PC-3 (cell line): ENCODE measurements at regions not wholly inside any gene's neighbourhood (a gene's known extent, or its start where the extent isn't known, plus 50 kb on each side); places are given as distances from the start of the nearest gene placed in this dataset.

Experiments
- ATAC-seq: fragments of 200-7000 bp; cut with Tn5 transposase; 2 replicates; pipeline ENCODE4 v1.9.1; 2020; ENCODE audit warnings: mild to moderate bottlenecking, moderate library complexity
- BruUV-seq: library from RNA; stranded (reverse); fragments of 400-500 nt; replicated peaks from 2 replicates; lab custom pipeline; 2021; lab: Mats Ljungman, UMichigan
- CTCF ChIA-PET: fragments of 300-600 bp; sonication (Branson Sonifier 250); formaldehyde crosslinking; loops from one replicate; lab custom pipeline; 2022; ENCODE audit warnings: antibody characterized with exemption; lab: Charles Lee
- POLR2A ChIA-PET: fragments of 300-600 bp; sonication (Branson Sonifier 250); formaldehyde crosslinking; loops from one replicate; lab custom pipeline; 2022; ENCODE audit warnings: antibody characterized with exemption; ENCODE audit not compliant: unreplicated experiment; lab: Charles Lee
- DNase-seq: peaks from one replicate; pipeline ENCODE4 v3.0.0-alpha.2; 2015
- H2AFZ ChIP-seq: fragments of 300-600 bp; sonication (generic); 2 replicates; pipeline ENCODE4 v1.6.0; 2016; ENCODE audit warnings: antibody characterized with exemption, low read length
- H3F3A ChIP-seq: fragments of 300-600 bp; sonication (generic); one replicate; pipeline ENCODE4 v1.6.0; 2017; ENCODE audit warnings: antibody characterized with exemption, low read length, control low read depth, mild to moderate bottlenecking; ENCODE audit not compliant: unreplicated experiment
- H3K27ac ChIP-seq: fragments of 300-600 bp; sonication (generic); 2 replicates; pipeline ENCODE4 v1.5.1; 2016; ENCODE audit warnings: mild to moderate bottlenecking, low read length
- H3K27me3 ChIP-seq: fragments of 300-600 bp; sonication (generic); 2 replicates; pipeline ENCODE4 v1.6.1; 2016; ENCODE audit warnings: low read length, mixed read lengths
- H3K36me3 ChIP-seq: fragments of 300-600 bp; sonication (generic); 2 replicates; pipeline ENCODE4 v1.6.1; 2016; ENCODE audit warnings: low read depth, mixed run types, low read length, mixed read lengths
- H3K4me1 ChIP-seq: fragments of 300-600 bp; sonication (generic); 2 replicates; pipeline ENCODE4 v1.5.1; 2016; ENCODE audit warnings: low read length; ENCODE audit not compliant: insufficient read depth
- H3K4me2 ChIP-seq: fragments of 300-600 bp; sonication (generic); 2 replicates; pipeline ENCODE4 v1.6.0; 2016; ENCODE audit warnings: low read length
- H3K4me3 ChIP-seq: fragments of 300-600 bp; sonication (generic); 2 replicates; pipeline ENCODE4 v1.5.1; 2016; ENCODE audit warnings: mild to moderate bottlenecking, low read length, mixed read lengths
- H3K79me2 ChIP-seq: fragments of 300-600 bp; sonication (generic); 2 replicates; pipeline ENCODE4 v1.6.1; 2017; ENCODE audit warnings: low read length, mixed read lengths
- H3K9ac ChIP-seq: fragments of 300-600 bp; sonication (generic); 2 replicates; pipeline ENCODE4 v1.6.0; 2016; ENCODE audit warnings: mild to moderate bottlenecking, low read length
- H3K9me2 ChIP-seq: fragments of 300-600 bp; sonication (generic); replicated peaks from 2 replicates; pipeline ENCODE4 v1.6.1; 2016; ENCODE audit warnings: mixed run types, low read length, mixed read lengths
- H3K9me3 ChIP-seq: fragments of 300-600 bp; sonication (generic); 2 replicates; pipeline ENCODE4 v1.6.1; 2016; ENCODE audit warnings: low read length, mixed read lengths
- H4K20me1 ChIP-seq: fragments of 300-600 bp; sonication (generic); 2 replicates; pipeline ENCODE4 v1.6.1; 2016; ENCODE audit warnings: low read length, mixed read lengths
- CTCF ChIP-seq: fragments of 300-600 bp; sonication (generic); conservative IDR thresholded peaks from 2 replicates; pipeline ENCODE4 v1.5.1; 2017; ENCODE audit warnings: antibody characterized with exemption, low read depth, mild to moderate bottlenecking, low read length
- EZH2 ChIP-seq: fragments of 300-600 bp; sonication (generic); IDR thresholded peaks from one replicate; pipeline ENCODE4 v1.6.1; 2017; ENCODE audit warnings: antibody characterized with exemption, mild to moderate bottlenecking, low read length; ENCODE audit not compliant: unreplicated experiment
- EZH2phosphoT487 ChIP-seq: fragments of 300-600 bp; sonication (generic); IDR thresholded peaks from 2 replicates; pipeline ENCODE4 v1.6.1; 2018; ENCODE audit warnings: mild to moderate bottlenecking, antibody characterized with exemption, low read length, borderline replicate concordance
- intact Hi-C: fragments of 100-400 bp; cut with micrococcal nuclease; formaldehyde crosslinking; loops from 2 replicates; pipeline ENCODE4 v1.9.0; 2023

GRCh38 chr7:153475239-153475638 lies 577.0 kb upstream of the DPP6 start:
- Histone ChIP-seq H3K4me3 (no peak overlapping the region), H3F3A (no peaks in the 10 kb centered on the region), H3K27ac (no peak overlapping the region), H3K9me2 (no peaks in the 10 kb centered on the region), H3K27me3 (no peaks in the 10 kb centered on the region), H3K36me3 (no peaks in the 10 kb centered on the region), H3K4me2 (no peak overlapping the region), H3K79me2 (no peaks in the 10 kb centered on the region), H3K4me1 (no peaks in the 10 kb centered on the region), H3K9me3 (0 out of 2 replicates have a peak, but pooled peaks cover 6% of the 10 kb centered on the region), H2AFZ (no peak overlapping the region), H3K9ac (no peak overlapping the region), H4K20me1 (no peaks in the 10 kb centered on the region)
- no peak for DNase-seq
- intact Hi-C loops = no loop called here
- ATAC-seq = no peak
- CTCF ChIA-PET = no interaction called here
- no peak for TF ChIP-seq EZH2phosphoT487
- TF ChIP-seq EZH2 = no peak
- no peak for TF ChIP-seq CTCF
- POLR2A ChIA-PET = no interaction called here
- BruUV-seq = no TSS peak

- H3K4me3 ChIP-seq = no peak overlapping the region
- DNase-seq (no peak), ATAC-seq (no peak)
- no peaks in the 10 kb centered on the region for H3K79me2 ChIP-seq
- no peaks in the 10 kb centered on the region for H3F3A ChIP-seq
- H4K20me1 ChIP-seq = no peaks in the 10 kb centered on the region
- no peaks in the 10 kb centered on the region for H3K4me1 ChIP-seq
- TF ChIP-seq CTCF = no peak
- TF ChIP-seq EZH2phosphoT487 = no peak
- TF ChIP-seq EZH2 = no peak
- no peak overlapping the region for H3K27ac ChIP-seq
- intact Hi-C loops = no loop called here
- H3K36me3 ChIP-seq = no peaks in the 10 kb centered on the region
- H3K27me3 ChIP-seq = no peaks in the 10 kb centered on the region
- H3K9me2 ChIP-seq = no peaks in the 10 kb centered on the region
- ChIA-PET CTCF (no interaction called here), POLR2A (no interaction called here)
- BruUV-seq = no TSS peak
- no peak overlapping the region for H3K4me2 ChIP-seq
- 0 out of 2 replicates have a peak, but pooled peaks cover 10% of the 10 kb centered on the region for H3K9me3 ChIP-seq
- no peak overlapping the region for H2AFZ ChIP-seq
- no peak overlapping the region for H3K9ac ChIP-seq
Measured at GRCh38 chr7:153476166-153476565, 576.0 kb upstream of the DPP6 start.

- Histone ChIP-seq H3K27me3 (no peaks in the 10 kb centered on the region), H2AFZ (no peak overlapping the region), H3K4me3 (no peak overlapping the region), H3K4me2 (no peak overlapping the region), H4K20me1 (no peaks in the 10 kb centered on the region), H3K79me2 (no peaks in the 10 kb centered on the region), H3K27ac (no peak overlapping the region), H3K9ac (no peak overlapping the region), H3F3A (no peaks in the 10 kb centered on the region), H3K36me3 (no peaks in the 10 kb centered on the region), H3K4me1 (no peaks in the 10 kb centered on the region), H3K9me3 (0 out of 2 replicates have a peak, but pooled peaks cover 7% of the 10 kb centered on the region), H3K9me2 (no peaks in the 10 kb centered on the region)
- BruUV-seq = no TSS peak
- TF ChIP-seq EZH2phosphoT487 = no peak
- no peak for TF ChIP-seq EZH2
- TF ChIP-seq CTCF = no peak
- intact Hi-C loops = no loop called here
- POLR2A ChIA-PET = no interaction called here
- ATAC-seq (no peak), DNase-seq (no peak)
- CTCF ChIA-PET = no interaction called here
Measured at GRCh38 chr7:153496257-153496656, 555.9 kb upstream of the DPP6 start.
